Tibial nerve (tissue), 3 donors: ENCODE measurements at regions not wholly inside any gene's neighbourhood (a gene's known extent, or its start where the extent isn't known, plus 50 kb on each side); places are given as distances from the start of the nearest gene placed in this dataset.

Experiments
- CTCF ChIP-seq, 5 experiments: fragments of 200-600 bp in 3 of 5; fragments of 450-650 bp in 2 of 5; sonication (generic) in 3 of 5; IDR thresholded peaks; one replicate each; pipeline ENCODE4 v1.5.1; 2016 to 2019; ENCODE audit warnings: antibody characterized with exemption in 5 of 5, mild to moderate bottlenecking in 3 of 5, moderate library complexity in 2 of 5
- POLR2A ChIP-seq, 2 donors: fragments of 450-650 bp; IDR thresholded peaks; one replicate each; pipeline ENCODE4 v1.6.1; 2017; ENCODE audit warnings: antibody characterized with exemption in 2 of 2, mild to moderate bottlenecking in 2 of 2, moderate library complexity in 2 of 2

GRCh38 chr5:56310711-56311204 is 77.6 kb upstream of the ANKRD55 start:
- TF ChIP-seq CTCF (IDR thresholded peaks at IDR 0.05), result no peak
- no peak for TF ChIP-seq POLR2A (IDR thresholded peaks at IDR 0.05)
